ENCODE measurements at regions not wholly inside any gene's neighbourhood (a gene's known extent, or its start where the extent isn't known, plus 50 kb on each side); places are given as distances from the start of the nearest gene placed in this dataset.
"Not testable (repeated sequence)": the region's sequence is repeated elsewhere in the genome, so short reads cannot be mapped to it uniquely, and the experiment has no call there.

GRCh38 chr4:138632856-138633579 lies 382.6 kb upstream of the NOCT start:
- 84% methylated on average over 5 of the region's 5 CpGs for WGBS, 2 donors
- H3K4me1 ChIP-seq (ENCODE audit: control insufficient read depth in 2 of 2, insufficient read depth in 2 of 2, low read length in 1 of 2) = no peaks in the 10 kb centered on the region
- H3K4me3 ChIP-seq (ENCODE audit: low read depth in 1 of 2, low read length in 2 of 2) = no peak overlapping the region
- H3K36me3 ChIP-seq (ENCODE audit: control insufficient read depth in 2 of 2, insufficient read depth in 2 of 2, low read length in 1 of 2) = no peaks in the 10 kb centered on the region
- no peaks in the 10 kb centered on the region for H3K27me3 ChIP-seq (ENCODE audit: control insufficient read depth in 1 of 2, insufficient read depth in 2 of 2, low read length in 2 of 2)
- H3K9me3 ChIP-seq (ENCODE audit: control insufficient read depth in 2 of 2, insufficient read depth in 1 of 2, low read depth in 1 of 2, low read length in 1 of 2) = no peaks in the 10 kb centered on the region
- H3K27ac ChIP-seq (ENCODE audit: low read depth in 2 of 2, low read length in 1 of 2) = no peak overlapping the region

GRCh38 chr4:138630666-138631065 lies 384.9 kb upstream of the NOCT start:
- H3K36me3 ChIP-seq (ENCODE audit: control insufficient read depth in 2 of 2, insufficient read depth in 2 of 2, low read length in 1 of 2) = no peaks in the 10 kb centered on the region
- no peak overlapping the region for H3K4me3 ChIP-seq (ENCODE audit: low read depth in 1 of 2, low read length in 2 of 2)
- WGBS, 2 donors = 84 to 89% methylated on average over 3 of the region's 3 CpGs
- H3K27ac ChIP-seq (ENCODE audit: low read depth in 2 of 2, low read length in 1 of 2) = no peak overlapping the region
- H3K9me3 ChIP-seq (ENCODE audit: control insufficient read depth in 2 of 2, insufficient read depth in 1 of 2, low read depth in 1 of 2, low read length in 1 of 2) = no peaks in the 10 kb centered on the region
- H3K4me1 ChIP-seq (ENCODE audit: control insufficient read depth in 2 of 2, insufficient read depth in 2 of 2, low read length in 1 of 2) = no peaks in the 10 kb centered on the region
- H3K27me3 ChIP-seq (ENCODE audit: control insufficient read depth in 1 of 2, insufficient read depth in 2 of 2, low read length in 2 of 2) = no peaks in the 10 kb centered on the region

GRCh38 chr4:138629669-138630068 lies 385.9 kb upstream of the NOCT start:
- H3K27ac ChIP-seq (ENCODE audit: low read depth in 2 of 2, low read length in 1 of 2) = no peak overlapping the region
- no peaks in the 10 kb centered on the region for H3K36me3 ChIP-seq (ENCODE audit: control insufficient read depth in 2 of 2, insufficient read depth in 2 of 2, low read length in 1 of 2)
- no peaks in the 10 kb centered on the region for H3K4me1 ChIP-seq (ENCODE audit: control insufficient read depth in 2 of 2, insufficient read depth in 2 of 2, low read length in 1 of 2)
- no peaks in the 10 kb centered on the region for H3K9me3 ChIP-seq (ENCODE audit: control insufficient read depth in 2 of 2, insufficient read depth in 1 of 2, low read depth in 1 of 2, low read length in 1 of 2)
- H3K4me3 ChIP-seq (ENCODE audit: low read depth in 1 of 2, low read length in 2 of 2) = no peak overlapping the region
- no peaks in the 10 kb centered on the region for H3K27me3 ChIP-seq (ENCODE audit: control insufficient read depth in 1 of 2, insufficient read depth in 2 of 2, low read length in 2 of 2)
- WGBS, 2 donors = 77 to 85% methylated on average over 2 of the region's 2 CpGs

- Histone ChIP-seq H3K36me3 (ENCODE audit: control insufficient read depth in 2 of 2, insufficient read depth in 2 of 2, low read length in 1 of 2) (no peaks in the 10 kb centered on the region), H3K4me3 (ENCODE audit: low read depth in 1 of 2, low read length in 2 of 2) (no peak overlapping the region), H3K4me1 (ENCODE audit: control insufficient read depth in 2 of 2, insufficient read depth in 2 of 2, low read length in 1 of 2) (no peaks in the 10 kb centered on the region), H3K9me3 (ENCODE audit: control insufficient read depth in 2 of 2, insufficient read depth in 1 of 2, low read depth in 1 of 2, low read length in 1 of 2) (no peaks in the 10 kb centered on the region), H3K27me3 (ENCODE audit: control insufficient read depth in 1 of 2, insufficient read depth in 2 of 2, low read length in 2 of 2) (no peaks in the 10 kb centered on the region), H3K27ac (ENCODE audit: low read depth in 2 of 2, low read length in 1 of 2) (no peak overlapping the region)
- WGBS, 2 donors = 57 to 61% methylated on average over 5 of the region's 5 CpGs
Observed at GRCh38 chr4:138627096-138627495, 384.9 kb upstream of the SLC7A11 start.

- not testable (repeated sequence) for H3K27ac ChIP-seq (ENCODE audit: low read depth in 2 of 2, low read length in 1 of 2); H3K4me3 ChIP-seq (ENCODE audit: low read depth in 1 of 2, low read length in 2 of 2); H3K9me3 ChIP-seq (ENCODE audit: control insufficient read depth in 2 of 2, insufficient read depth in 1 of 2, low read depth in 1 of 2, low read length in 1 of 2); H3K36me3 ChIP-seq (ENCODE audit: control insufficient read depth in 2 of 2, insufficient read depth in 2 of 2, low read length in 1 of 2); H3K4me1 ChIP-seq (ENCODE audit: control insufficient read depth in 2 of 2, insufficient read depth in 2 of 2, low read length in 1 of 2); H3K27me3 ChIP-seq (ENCODE audit: control insufficient read depth in 1 of 2, insufficient read depth in 2 of 2, low read length in 2 of 2)
- WGBS, 2 donors = 62 to 64% methylated on average over 4 of the region's 4 CpGs
Observed at GRCh38 chr4:138622362-138622761, 380.2 kb upstream of the SLC7A11 start.

- no peaks in the 10 kb centered on the region for H3K4me1 ChIP-seq (ENCODE audit: control insufficient read depth in 2 of 2, insufficient read depth in 2 of 2, low read length in 1 of 2)
- H3K9me3 ChIP-seq (ENCODE audit: control insufficient read depth in 2 of 2, insufficient read depth in 1 of 2, low read depth in 1 of 2, low read length in 1 of 2) = peaks cover 0 to 4% of the 10 kb centered on the region in 2 donors
- no peaks in the 10 kb centered on the region for H3K36me3 ChIP-seq (ENCODE audit: control insufficient read depth in 2 of 2, insufficient read depth in 2 of 2, low read length in 1 of 2)
- WGBS, 2 donors = 86 to 93% methylated on average over 2 of the region's 2 CpGs
- no peaks in the 10 kb centered on the region for H3K27me3 ChIP-seq (ENCODE audit: control insufficient read depth in 1 of 2, insufficient read depth in 2 of 2, low read length in 2 of 2)
- H3K27ac ChIP-seq (ENCODE audit: low read depth in 2 of 2, low read length in 1 of 2) = no peak overlapping the region
- no peak overlapping the region for H3K4me3 ChIP-seq (ENCODE audit: low read depth in 1 of 2, low read length in 2 of 2)
Observed at GRCh38 chr4:138616775-138617174, 374.6 kb upstream of the SLC7A11 start.

GRCh38 chr4:138614398-138615142 lies 372.4 kb upstream of the SLC7A11 start:
- Histone ChIP-seq H3K27me3 (ENCODE audit: control insufficient read depth in 1 of 2, insufficient read depth in 2 of 2, low read length in 2 of 2) (no peaks in the 10 kb centered on the region), H3K27ac (ENCODE audit: low read depth in 2 of 2, low read length in 1 of 2) (no peak overlapping the region), H3K4me1 (ENCODE audit: control insufficient read depth in 2 of 2, insufficient read depth in 2 of 2, low read length in 1 of 2) (no peaks in the 10 kb centered on the region), H3K9me3 (ENCODE audit: control insufficient read depth in 2 of 2, insufficient read depth in 1 of 2, low read depth in 1 of 2, low read length in 1 of 2) (peaks cover 0 to 4% of the 10 kb centered on the region in 2 donors), H3K36me3 (ENCODE audit: control insufficient read depth in 2 of 2, insufficient read depth in 2 of 2, low read length in 1 of 2) (no peaks in the 10 kb centered on the region), H3K4me3 (ENCODE audit: low read depth in 1 of 2, low read length in 2 of 2) (no peak overlapping the region)
- 83 to 87% methylated on average over 3 of the region's 3 CpGs for WGBS, 2 donors

GRCh38 chr4:138612428-138612827 lies 370.3 kb upstream of the SLC7A11 start:
- Histone ChIP-seq H3K9me3 (ENCODE audit: control insufficient read depth in 2 of 2, insufficient read depth in 1 of 2, low read depth in 1 of 2, low read length in 1 of 2) (peaks cover 0 to 4% of the 10 kb centered on the region in 2 donors), H3K27me3 (ENCODE audit: control insufficient read depth in 1 of 2, insufficient read depth in 2 of 2, low read length in 2 of 2) (no peaks in the 10 kb centered on the region), H3K4me1 (ENCODE audit: control insufficient read depth in 2 of 2, insufficient read depth in 2 of 2, low read length in 1 of 2) (no peaks in the 10 kb centered on the region), H3K4me3 (ENCODE audit: low read depth in 1 of 2, low read length in 2 of 2) (no peak overlapping the region), H3K27ac (ENCODE audit: low read depth in 2 of 2, low read length in 1 of 2) (no peak overlapping the region), H3K36me3 (ENCODE audit: control insufficient read depth in 2 of 2, insufficient read depth in 2 of 2, low read length in 1 of 2) (no peaks in the 10 kb centered on the region)
- 80 to 100% methylated on average over 1 of the region's 1 CpG for WGBS, 2 donors

- Histone ChIP-seq H3K4me3 (ENCODE audit: low read depth in 1 of 2, low read length in 2 of 2) (no peak overlapping the region), H3K27ac (ENCODE audit: low read depth in 2 of 2, low read length in 1 of 2) (no peak overlapping the region), H3K27me3 (ENCODE audit: control insufficient read depth in 1 of 2, insufficient read depth in 2 of 2, low read length in 2 of 2) (no peaks in the 10 kb centered on the region), H3K9me3 (ENCODE audit: control insufficient read depth in 2 of 2, insufficient read depth in 1 of 2, low read depth in 1 of 2, low read length in 1 of 2) (peaks cover 0 to 4% of the 10 kb centered on the region in 2 donors), H3K36me3 (ENCODE audit: control insufficient read depth in 2 of 2, insufficient read depth in 2 of 2, low read length in 1 of 2) (no peaks in the 10 kb centered on the region), H3K4me1 (ENCODE audit: control insufficient read depth in 2 of 2, insufficient read depth in 2 of 2, low read length in 1 of 2) (no peaks in the 10 kb centered on the region)
- 50 to 70% methylated on average over 2 of the region's 2 CpGs for WGBS, 2 donors
Observed at GRCh38 chr4:138611721-138612120, 369.6 kb upstream of the SLC7A11 start.

- no peaks in the 10 kb centered on the region for H3K36me3 ChIP-seq (ENCODE audit: control insufficient read depth in 2 of 2, insufficient read depth in 2 of 2, low read length in 1 of 2)
- peaks cover 0 to 4% of the 10 kb centered on the region in 2 donors for H3K9me3 ChIP-seq (ENCODE audit: control insufficient read depth in 2 of 2, insufficient read depth in 1 of 2, low read depth in 1 of 2, low read length in 1 of 2)
- no peaks in the 10 kb centered on the region for H3K27me3 ChIP-seq (ENCODE audit: control insufficient read depth in 1 of 2, insufficient read depth in 2 of 2, low read length in 2 of 2)
- H3K4me3 ChIP-seq (ENCODE audit: low read depth in 1 of 2, low read length in 2 of 2) = no peak overlapping the region
- 82 to 88% methylated on average over 1 of the region's 1 CpG for WGBS, 2 donors
- H3K4me1 ChIP-seq (ENCODE audit: control insufficient read depth in 2 of 2, insufficient read depth in 2 of 2, low read length in 1 of 2) = no peaks in the 10 kb centered on the region
- no peak overlapping the region for H3K27ac ChIP-seq (ENCODE audit: low read depth in 2 of 2, low read length in 1 of 2)
Observed at GRCh38 chr4:138611017-138611416, 368.9 kb upstream of the SLC7A11 start.
